Right lobe of liver (tissue), 6 donors: ENCODE measurements at regions not wholly inside any gene's neighbourhood (a gene's known extent, or its start where the extent isn't known, plus 50 kb on each side); places are given as distances from the start of the nearest gene placed in this dataset.

Source experiments
- ATAC-seq, 4 donors: fragments of 200-7000 bp; cut with Tn5 transposase; one replicate each; pipeline ENCODE4 v1.9.1; 2020; ENCODE audit warnings: mild to moderate bottlenecking in 4 of 4, moderate library complexity in 4 of 4
- DNase-seq, 3 donors: peaks; one replicate each; pipeline ENCODE4 v3.0.0-alpha.2; 2020
- H3K27ac ChIP-seq, 3 donors: fragments of 200-600 bp; one replicate each; pipeline ENCODE4 v1.8.0; 2022
- H3K27me3 ChIP-seq, 2 donors: fragments of 200-600 bp; one replicate each; pipeline ENCODE4 v1.8.0; 2022
- H3K36me3 ChIP-seq, 4 donors: fragments of 200-600 bp; sonication (generic) in 1 of 4; one replicate each; pipeline versions ENCODE4 v1.5.1 to v1.8.0; 2017 to 2022; ENCODE audit warnings: control low read depth in 1 of 4
- H3K4me1 ChIP-seq, 4 donors: fragments of 200-600 bp; sonication (generic) in 1 of 4; one replicate each; pipeline versions ENCODE4 v1.5.1 to v1.8.0; 2017 to 2022; ENCODE audit warnings: control low read depth in 1 of 4
- H3K4me3 ChIP-seq, 3 donors: fragments of 200-600 bp; one replicate each; pipeline ENCODE4 v1.8.0; 2022
- H3K9me3 ChIP-seq, 4 donors: fragments of 200-600 bp; sonication (generic) in 1 of 4; one replicate each; pipeline versions ENCODE4 v1.5.1 to v1.8.0; 2017 to 2022; ENCODE audit warnings: control low read depth in 1 of 4
- POLR2A ChIP-seq: fragments of 450-650 bp; IDR thresholded peaks from one replicate; pipeline ENCODE4 v1.6.1; 2017; ENCODE audit warnings: antibody characterized with exemption, mild to moderate bottlenecking
- WGBS: methylation state at CpG from one replicate; pipeline ENCODE4 v1.1.6; 2018; ENCODE audit warnings: low coverage, low lambda C conversion rate; ENCODE audit not compliant: insufficient coverage; ENCODE audit errors: missing lambda C conversion rate; 5-methylcytosine and 5-hydroxymethylcytosine counted together
- intact Hi-C, 2 donors: fragments of 100-400 bp; cut with DNase I; formaldehyde crosslinking; loops; one replicate each; pipeline versions ENCODE4 v1.11.2 to v1.14.1; 2022
- TF ChIP-seq, protein P1 (sequence below), 4 donors: fragments of 200-600 bp in 3 of 4; fragments of 450-650 bp in 1 of 4; IDR thresholded peaks; one replicate each; pipeline versions ENCODE4 v1.5.1 to v1.8.0; 2016 to 2022; ENCODE audit warnings: antibody characterized with exemption in 4 of 4, mild to moderate bottlenecking in 2 of 4
- donor health status: DM: no; HTN: yes; CAD: no.
- donor health status: DM: no; HTN: no; CAD: no.
- donor health status: DM: no; HTN: no; CAD: no.
- donor health status: DM: no; HTN: yes; CAD: no.
- donor health status: DM: no; HTN: yes; CAD: no.

DNA sequence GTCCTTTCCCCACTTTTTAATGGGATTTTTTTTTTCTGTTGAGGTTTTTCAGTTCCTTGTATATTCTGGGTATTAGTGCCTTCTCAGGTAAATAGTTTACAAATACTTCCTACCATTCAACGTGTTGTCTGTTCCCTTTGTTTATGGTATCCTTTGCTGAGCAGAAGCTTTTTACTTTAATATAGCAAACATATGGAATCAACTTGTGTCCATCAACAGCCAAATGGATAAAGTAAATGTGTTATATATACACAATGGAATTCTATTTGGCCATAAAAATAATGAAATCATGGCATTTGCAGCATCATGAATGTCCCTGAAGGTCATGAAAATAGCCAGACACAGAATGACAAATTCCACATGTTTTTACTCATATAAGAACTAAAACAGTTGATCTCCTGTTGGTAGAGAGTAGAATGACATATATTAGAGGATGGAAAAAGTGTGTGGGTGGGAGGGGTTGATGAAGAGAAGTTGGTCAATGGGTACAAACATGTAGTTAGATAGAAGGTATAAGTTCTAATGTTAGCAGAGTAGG is 500.8 kb downstream of the SLITRK6 start:
- intact Hi-C loops, result no loop called here
- Histone ChIP-seq H3K9me3 (no peaks in the 10 kb centered on the region), H3K4me3 (no peak overlapping the region), H3K4me1 (no peaks in the 10 kb centered on the region), H3K27ac (no peak overlapping the region), H3K36me3 (no peaks in the 10 kb centered on the region), H3K27me3 (no peaks in the 10 kb centered on the region)
- TF ChIP-seq, protein P1, sequence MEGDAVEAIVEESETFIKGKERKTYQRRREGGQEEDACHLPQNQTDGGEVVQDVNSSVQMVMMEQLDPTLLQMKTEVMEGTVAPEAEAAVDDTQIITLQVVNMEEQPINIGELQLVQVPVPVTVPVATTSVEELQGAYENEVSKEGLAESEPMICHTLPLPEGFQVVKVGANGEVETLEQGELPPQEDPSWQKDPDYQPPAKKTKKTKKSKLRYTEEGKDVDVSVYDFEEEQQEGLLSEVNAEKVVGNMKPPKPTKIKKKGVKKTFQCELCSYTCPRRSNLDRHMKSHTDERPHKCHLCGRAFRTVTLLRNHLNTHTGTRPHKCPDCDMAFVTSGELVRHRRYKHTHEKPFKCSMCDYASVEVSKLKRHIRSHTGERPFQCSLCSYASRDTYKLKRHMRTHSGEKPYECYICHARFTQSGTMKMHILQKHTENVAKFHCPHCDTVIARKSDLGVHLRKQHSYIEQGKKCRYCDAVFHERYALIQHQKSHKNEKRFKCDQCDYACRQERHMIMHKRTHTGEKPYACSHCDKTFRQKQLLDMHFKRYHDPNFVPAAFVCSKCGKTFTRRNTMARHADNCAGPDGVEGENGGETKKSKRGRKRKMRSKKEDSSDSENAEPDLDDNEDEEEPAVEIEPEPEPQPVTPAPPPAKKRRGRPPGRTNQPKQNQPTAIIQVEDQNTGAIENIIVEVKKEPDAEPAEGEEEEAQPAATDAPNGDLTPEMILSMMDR (IDR thresholded peaks at IDR 0.05), result no peak
- TF ChIP-seq POLR2A, result no peak
- ATAC-seq, result no peak
- 33% methylated on average over 1 of the region's 1 CpG for WGBS
- no peak for DNase-seq

DNA sequence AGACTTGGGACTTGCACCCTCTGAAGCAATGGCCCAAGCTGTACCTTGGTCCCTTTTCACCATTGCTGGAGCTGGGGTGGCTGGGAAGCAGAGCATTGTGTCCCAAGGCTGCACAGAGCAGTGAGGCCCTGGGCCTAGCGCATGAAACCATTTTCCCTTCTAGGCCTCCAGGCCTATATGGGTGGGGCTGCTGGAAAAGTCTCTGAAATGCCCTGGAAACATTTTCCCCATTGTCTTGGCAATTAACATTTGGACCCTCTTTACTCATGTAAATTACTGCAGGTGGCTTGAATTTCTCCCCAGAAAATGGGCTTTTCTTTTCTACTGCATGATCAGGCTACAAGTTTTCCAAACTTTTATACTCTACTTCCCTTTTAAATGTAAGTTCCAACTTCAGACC is 510.5 kb downstream of the SLITRK6 start:
- intact Hi-C loops, result no loop called here
- no peak overlapping the region for H3K27ac ChIP-seq
- WGBS, result 60% methylated on average over 1 of the region's 1 CpG
- DNase-seq (no peak), ATAC-seq (no peak)
- no peaks in the 10 kb centered on the region for H3K9me3 ChIP-seq
- no peaks in the 10 kb centered on the region for H3K36me3 ChIP-seq
- H3K27me3 ChIP-seq, result no peaks in the 10 kb centered on the region
- no peak for TF ChIP-seq POLR2A
- TF ChIP-seq, protein P1 (IDR thresholded peaks at IDR 0.05), result no peak
- no peaks in the 10 kb centered on the region for H3K4me1 ChIP-seq
- H3K4me3 ChIP-seq, result no peak overlapping the region

- no peaks in the 10 kb centered on the region for H3K4me1 ChIP-seq
- no peaks in the 10 kb centered on the region for H3K9me3 ChIP-seq
- H3K27me3 ChIP-seq, result no peaks in the 10 kb centered on the region
- intact Hi-C loops, result no loop called here
- H3K27ac ChIP-seq, result no peak overlapping the region
- no peaks in the 10 kb centered on the region for H3K36me3 ChIP-seq
- no peak for TF ChIP-seq POLR2A
- TF ChIP-seq, protein P1 (IDR thresholded peaks at IDR 0.05), result no peak
- ATAC-seq (no peak), DNase-seq (no peak)
- no peak overlapping the region for H3K4me3 ChIP-seq
Measured at GRCh38 chr13:85287528-85287927, 511.7 kb downstream of the SLITRK6 start.

DNA sequence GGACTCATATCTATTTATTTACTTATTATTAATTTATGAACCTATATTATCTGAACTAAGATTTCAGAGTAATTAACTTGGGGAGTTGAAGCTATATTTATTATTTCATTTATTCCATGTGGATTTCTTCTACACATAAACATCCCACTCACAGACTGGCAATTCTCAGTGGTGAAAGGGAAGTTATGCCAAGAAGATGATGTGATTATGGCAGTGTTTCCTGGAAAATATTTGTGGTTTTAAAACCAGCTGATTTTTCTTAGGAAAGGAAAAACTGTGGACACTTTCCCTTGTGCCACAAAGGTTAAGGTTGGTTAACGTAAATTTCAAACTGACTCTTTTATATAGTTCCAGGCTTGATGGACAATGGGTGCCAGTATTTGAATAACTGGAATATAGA is 513.1 kb downstream of the SLITRK6 start:
- H3K27ac ChIP-seq, result no peak overlapping the region
- H3K9me3 ChIP-seq, result no peaks in the 10 kb centered on the region
- intact Hi-C loops, result no loop called here
- ATAC-seq, result no peak
- H3K27me3 ChIP-seq, result no peaks in the 10 kb centered on the region
- no peaks in the 10 kb centered on the region for H3K36me3 ChIP-seq
- no peak overlapping the region for H3K4me3 ChIP-seq
- WGBS, result 56% methylated on average over 1 of the region's 1 CpG
- TF ChIP-seq, protein P1 (IDR thresholded peaks at IDR 0.05), result no peak
- no peak for TF ChIP-seq POLR2A
- H3K4me1 ChIP-seq, result no peaks in the 10 kb centered on the region
- DNase-seq, result no peak

DNA sequence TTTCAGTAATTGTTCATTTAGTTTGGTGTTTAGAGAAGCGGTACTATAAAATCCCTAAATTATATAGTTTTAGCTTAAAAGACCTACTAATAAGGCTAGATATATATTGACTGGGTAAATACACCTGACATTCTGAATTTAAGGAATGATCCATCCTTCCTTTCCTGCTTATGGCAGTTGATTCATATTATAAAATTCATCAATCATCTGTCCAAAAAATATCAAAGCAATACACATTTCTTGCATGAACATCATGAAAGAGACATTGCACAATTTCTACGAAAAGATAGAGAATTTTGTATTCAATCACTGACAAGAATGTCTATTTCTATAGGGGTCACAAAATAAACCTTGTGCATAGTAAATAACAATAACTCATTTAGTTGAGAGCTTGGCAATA is 514.9 kb downstream of the SLITRK6 start:
- no peaks in the 10 kb centered on the region for H3K9me3 ChIP-seq
- TF ChIP-seq, protein P1 (IDR thresholded peaks at IDR 0.05), result no peak
- TF ChIP-seq POLR2A, result no peak
- no peak for ATAC-seq
- intact Hi-C loops, result no loop called here
- H3K4me3 ChIP-seq, result no peak overlapping the region
- no peak overlapping the region for H3K27ac ChIP-seq
- no peak for DNase-seq
- no peaks in the 10 kb centered on the region for H3K4me1 ChIP-seq
- WGBS, result 64% methylated on average over 2 of the region's 2 CpGs
- no peaks in the 10 kb centered on the region for H3K27me3 ChIP-seq
- no peaks in the 10 kb centered on the region for H3K36me3 ChIP-seq
